HCT116 (cell line): ENCODE measurements at regions not wholly inside any gene's neighbourhood (a gene's known extent, or its start where the extent isn't known, plus 50 kb on each side); places are given as distances from the start of the nearest gene placed in this dataset.

Experiments
- CTCF ChIP-seq, 3 experiments: fragments of 200-600 bp in 1 of 3; sonication (generic) in 1 of 3; IDR thresholded peaks in 2 of 3; conservative IDR thresholded peaks in 1 of 3; 2 replicates each; pipeline ENCODE4 v1.5.1; 2012 to 2017; ENCODE audit warnings: low read depth in 2 of 3, low read length in 2 of 3, antibody characterized with exemption in 1 of 3, borderline replicate concordance in 1 of 3, control low read depth in 1 of 3, mild to moderate bottlenecking in 1 of 3, mixed read lengths in 1 of 3, mixed run types in 1 of 3, moderate library complexity in 1 of 3; ENCODE audit not compliant: insufficient read depth in 1 of 3
- EGR1 ChIP-seq: IDR thresholded peaks from 2 replicates; pipeline ENCODE4 v1.6.1; 2012; ENCODE audit warnings: low read depth
- ELF1 ChIP-seq: IDR thresholded peaks from 2 replicates; pipeline ENCODE4 v1.6.1; 2012; ENCODE audit warnings: low read depth, borderline replicate concordance
- POLR2A ChIP-seq: IDR thresholded peaks from 2 replicates; pipeline ENCODE4 v1.7.0; 2011; ENCODE audit warnings: borderline replicate concordance; ENCODE audit not compliant: insufficient read depth, insufficient read length; ENCODE audit errors: extremely low read depth
- POLR2AphosphoS5 ChIP-seq: IDR thresholded peaks from 2 replicates; pipeline ENCODE4 v1.6.1; 2011; ENCODE audit warnings: mild to moderate bottlenecking, low read depth, low read length, moderate library complexity
- YY1 ChIP-seq: IDR thresholded peaks from 2 replicates; pipeline ENCODE4 v1.6.1; 2011; ENCODE audit warnings: low read length, low read depth, moderate library complexity, mild to moderate bottlenecking; ENCODE audit not compliant: insufficient replicate concordance; ENCODE audit errors: extremely low read depth

- TF ChIP-seq POLR2AphosphoS5 (no peak), CTCF (IDR thresholded peaks at IDR 0.05 in 2 of 3, conservative IDR thresholded peaks at IDR 0.05 in 1 of 3; ENCODE audit: borderline replicate concordance in 1 of 3, insufficient read depth in 1 of 3, low read depth in 2 of 3, low read length in 2 of 3) (no peak), YY1 (no peak), EGR1 (no peak), POLR2A (no peak), ELF1 (no peak)
Measured at GRCh38 chr6:140068801-140069200, 694.4 kb upstream of the CITED2 start.
